GM21717 (cell line): ENCODE measurements at regions not wholly inside any gene's neighbourhood (a gene's known extent, or its start where the extent isn't known, plus 50 kb on each side); places are given as distances from the start of the nearest gene placed in this dataset.
"Not testable (repeated sequence)": the region's sequence is repeated elsewhere in the genome, so short reads cannot be mapped to it uniquely, and the experiment has no call there.

ENCODE experiments used
- ATAC-seq: cut with Tn5 transposase; IDR thresholded peaks from one replicate; pipeline ENCODE4 v1.9.1; 2021; ENCODE audit warnings: mild to moderate bottlenecking, moderate library complexity; ENCODE audit not compliant: unreplicated experiment

GRCh38 chr10:30199376-30200016, 140.1 kb upstream of the JCAD start:
- ATAC-seq: no peak

- no peak for ATAC-seq
Measured at GRCh38 chr10:30197186-30197585, 137.8 kb upstream of the JCAD start.

GRCh38 chr10:30196559-30196958, 137.2 kb upstream of the JCAD start:
- not testable (repeated sequence) for ATAC-seq

GRCh38 chr10:30192846-30193608, 133.6 kb upstream of the JCAD start:
- ATAC-seq: no peak

- ATAC-seq: no peak
Measured at GRCh38 chr10:30190577-30191552, 131.5 kb upstream of the JCAD start.

- ATAC-seq: no peak
Measured at GRCh38 chr10:30189238-30189580, 129.8 kb upstream of the JCAD start.

GRCh38 chr10:30188556-30189237, 129.3 kb upstream of the JCAD start:
- ATAC-seq: no peak

GRCh38 chr10:30188101-30188500, 128.7 kb upstream of the JCAD start:
- ATAC-seq: no peak

GRCh38 chr10:30187010-30187409, 127.6 kb upstream of the JCAD start:
- ATAC-seq: no peak

GRCh38 chr10:30186371-30186875, 127.0 kb upstream of the JCAD start:
- no peak for ATAC-seq

- no peak for ATAC-seq
Measured at GRCh38 chr10:30185916-30186315, 126.5 kb upstream of the JCAD start.

GRCh38 chr10:30185341-30185740, 126.0 kb upstream of the JCAD start:
- ATAC-seq: no peak

- ATAC-seq: no peak
Measured at GRCh38 chr10:30184397-30185033, 125.1 kb upstream of the JCAD start.

GRCh38 chr10:30183055-30183402, 123.6 kb upstream of the JCAD start:
- no peak for ATAC-seq

GRCh38 chr10:30182191-30183054, 123.0 kb upstream of the JCAD start:
- ATAC-seq: no peak

GRCh38 chr10:30178356-30178964, 119.1 kb upstream of the JCAD start:
- ATAC-seq: no peak

GRCh38 chr10:30176776-30177533, 117.6 kb upstream of the JCAD start:
- ATAC-seq: no peak

GRCh38 chr10:30176182-30176581, 116.8 kb upstream of the JCAD start:
- no peak for ATAC-seq
